Natural killer cell (primary cell): ENCODE measurements at regions not wholly inside any gene's neighbourhood (a gene's known extent, or its start where the extent isn't known, plus 50 kb on each side); places are given as distances from the start of the nearest gene placed in this dataset.

Experiments
- ATAC-seq, 3 donors: fragments of 150-1000 bp in 2 of 3; fragments of 200-7000 bp in 1 of 3; cut with Tn5 transposase; 1 replicate in 1 of 3; 2 replicates in 2 of 3; pipeline ENCODE4 v1.10.0; 2021; ENCODE audit warnings: mild to moderate bottlenecking in 2 of 3, moderate library complexity in 2 of 3
- DNase-seq, 2 donors: peaks; one replicate each; pipeline versions ENCODE4 v3.0.0 to v3.0.0-alpha.2; 2013 to 2021; ENCODE audit warnings: mixed read lengths in 1 of 2
- H3K27ac ChIP-seq: one replicate; pipeline ENCODE4 v1.5.1; 2013; ENCODE audit warnings: mild to moderate bottlenecking, low read length
- H3K27me3 ChIP-seq: one replicate; pipeline ENCODE4 v1.6.1; 2013; ENCODE audit warnings: low read length; ENCODE audit not compliant: control insufficient read depth, insufficient read depth
- H3K36me3 ChIP-seq: one replicate; pipeline ENCODE4 v1.6.1; 2013; ENCODE audit warnings: low read length; ENCODE audit not compliant: control insufficient read depth, insufficient read depth
- H3K4me1 ChIP-seq: one replicate; pipeline ENCODE4 v1.6.1; 2013; ENCODE audit warnings: low read length; ENCODE audit not compliant: control insufficient read depth, insufficient read depth
- H3K4me3 ChIP-seq: one replicate; pipeline ENCODE4 v1.5.1; 2013; ENCODE audit warnings: low read length
- H3K9me3 ChIP-seq: one replicate; pipeline ENCODE4 v1.6.1; 2013; ENCODE audit warnings: low read length; ENCODE audit not compliant: control insufficient read depth, insufficient read depth
- H3K27ac Mint-ChIP-seq, 2 donors: one replicate each; pipeline ENCODE4 v1.8.0; 2022; ENCODE audit warnings: mild to moderate bottlenecking in 2 of 2, mixed read lengths in 2 of 2, moderate library complexity in 1 of 2
- H3K27me3 Mint-ChIP-seq, 2 donors: one replicate each; pipeline ENCODE4 v1.8.0; 2022; ENCODE audit warnings: low read depth in 2 of 2, mixed read lengths in 2 of 2
- H3K36me3 Mint-ChIP-seq: one replicate; pipeline ENCODE4 v1.8.0; 2022; ENCODE audit warnings: mixed read lengths
- H3K4me1 Mint-ChIP-seq, 2 donors: one replicate each; pipeline ENCODE4 v1.8.0; 2022; ENCODE audit warnings: mixed read lengths in 2 of 2
- H3K4me3 Mint-ChIP-seq: one replicate; pipeline ENCODE4 v1.8.0; 2022; ENCODE audit warnings: mild to moderate bottlenecking, moderate library complexity, mixed read lengths
- H3K9me3 Mint-ChIP-seq, 2 donors: one replicate each; pipeline ENCODE4 v1.8.0; 2022; ENCODE audit warnings: mixed read lengths in 2 of 2
- CTCF ChIP-seq: fragments of 200-600 bp; IDR thresholded peaks from one replicate; pipeline ENCODE4 v1.8.0; 2022; ENCODE audit warnings: antibody characterized with exemption
- WGBS: methylation state at CpG from one replicate; pipeline ENCODE4 v1.1.7; 2013; ENCODE audit warnings: missing lambda C conversion rate; ENCODE audit not compliant: insufficient coverage; 5-methylcytosine and 5-hydroxymethylcytosine counted together
- intact Hi-C: fragments of 100-400 bp; cut with micrococcal nuclease; formaldehyde crosslinking; loops from one replicate; pipeline ENCODE4 v1.14.2; 2022

GRCh38 chr2:16272038-16272788 lies 331.9 kb downstream of the MYCN start:
- no peak overlapping the region for H3K27ac ChIP-seq
- 78% methylated on average over 10 of the region's 10 CpGs for WGBS
- TF ChIP-seq CTCF, result no peak
- no peak overlapping the region for H3K4me3 Mint-ChIP-seq
- H3K27ac Mint-ChIP-seq, result no peak overlapping the region
- no peaks in the 10 kb centered on the region for H3K4me1 ChIP-seq
- ATAC-seq (no peak), DNase-seq (no peak)
- peaks cover 0 to 2% of the 10 kb centered on the region in 2 donors for H3K27me3 Mint-ChIP-seq
- H3K4me1 Mint-ChIP-seq, result no peaks in the 10 kb centered on the region
- no peaks in the 10 kb centered on the region for H3K9me3 ChIP-seq
- H3K36me3 ChIP-seq, result no peaks in the 10 kb centered on the region
- no peak overlapping the region for H3K4me3 ChIP-seq
- H3K9me3 Mint-ChIP-seq, result no peaks in the 10 kb centered on the region
- H3K36me3 Mint-ChIP-seq, result no peaks in the 10 kb centered on the region
- intact Hi-C loops, result no loop called here
- H3K27me3 ChIP-seq, result no peaks in the 10 kb centered on the region

- ATAC-seq (no peak), DNase-seq (no peak)
- Mint-ChIP-seq H3K4me1 (no peaks in the 10 kb centered on the region), H3K27ac (no peak overlapping the region), H3K4me3 (no peak overlapping the region), H3K27me3 (peaks cover 0 to 2% of the 10 kb centered on the region in 2 donors), H3K9me3 (no peaks in the 10 kb centered on the region), H3K36me3 (no peaks in the 10 kb centered on the region)
- intact Hi-C loops, result no loop called here
- Histone ChIP-seq H3K27me3 (no peaks in the 10 kb centered on the region), H3K4me3 (no peak overlapping the region), H3K27ac (no peak overlapping the region), H3K4me1 (no peaks in the 10 kb centered on the region), H3K9me3 (no peaks in the 10 kb centered on the region), H3K36me3 (no peaks in the 10 kb centered on the region)
- no peak for TF ChIP-seq CTCF
- WGBS, result 43% methylated on average over 2 of the region's 2 CpGs
These were observed 331.0 kb downstream of the MYCN start for GRCh38 chr2:16271231-16271896.

- TF ChIP-seq CTCF, result no peak
- Mint-ChIP-seq H3K4me3 (no peak overlapping the region), H3K9me3 (no peaks in the 10 kb centered on the region), H3K4me1 (no peaks in the 10 kb centered on the region), H3K36me3 (no peaks in the 10 kb centered on the region), H3K27me3 (peaks cover 0 to 2% of the 10 kb centered on the region in 2 donors), H3K27ac (no peak overlapping the region)
- no peaks in the 10 kb centered on the region for H3K9me3 ChIP-seq
- ATAC-seq (no peak), DNase-seq (no peak)
- no peak overlapping the region for H3K4me3 ChIP-seq
- no peaks in the 10 kb centered on the region for H3K27me3 ChIP-seq
- WGBS, result 87% methylated on average over 4 of the region's 4 CpGs
- no peak overlapping the region for H3K27ac ChIP-seq
- intact Hi-C loops, result no loop called here
- no peaks in the 10 kb centered on the region for H3K36me3 ChIP-seq
- H3K4me1 ChIP-seq, result no peaks in the 10 kb centered on the region
These were observed 330.1 kb downstream of the MYCN start for GRCh38 chr2:16270441-16270840.
